ENCODE measurements at regions not wholly inside any gene's neighbourhood (a gene's known extent, or its start where the extent isn't known, plus 50 kb on each side); places are given as distances from the start of the nearest gene placed in this dataset.

- TF ChIP-seq CTCF (IDR thresholded peaks at IDR 0.05) (no peak), POLR2A (IDR thresholded peaks at IDR 0.05) (no peak), EP300 (IDR thresholded peaks at IDR 0.05) (no peak), POLR2AphosphoS5 (IDR thresholded peaks at IDR 0.05) (no peak)
These were observed 136.4 kb downstream of the TBXT start for GRCh38 chr6:166031275-166031674.
